Left cardiac atrium (tissue), 4 donors: ENCODE measurements at regions not wholly inside any gene's neighbourhood (a gene's known extent, or its start where the extent isn't known, plus 50 kb on each side); places are given as distances from the start of the nearest gene placed in this dataset.

Experiments used
- ATAC-seq, 2 donors: fragments of 200-7000 bp; cut with Tn5 transposase; one replicate each; pipeline ENCODE4 v1.9.1; 2020; ENCODE audit warnings: mild to moderate bottlenecking in 2 of 2, moderate library complexity in 2 of 2
- DNase-seq: peaks from one replicate; pipeline ENCODE4 v3.0.0-alpha.2; 2020
- intact Hi-C, 2 donors: fragments of 100-400 bp; cut with DNase I; formaldehyde crosslinking; loops; one replicate each; pipeline versions ENCODE4 v1.14.1 to v1.15.1; 2022 to 2023
- donor health status: DM: no; HTN: yes; CAD: no.
- donor health status: DM: no; HTN: yes; CAD: no; lungs with severe emphysema.
- donor health status: DM: yes; HTN: yes; CAD: no.
- donor health status: Dilated cardiomyopathy.

GRCh38 chr6:91462241-91462640 lies 875.4 kb upstream of the MAP3K7 start:
- no peak for ATAC-seq
- intact Hi-C loops, result no loop called here

GRCh38 chr6:91453224-91453878 lies 866.5 kb upstream of the MAP3K7 start:
- DNase-seq (no peak), ATAC-seq (no peak)
- intact Hi-C loops, result no loop called here

More at GRCh38 chr6:91462241-91462640, 875.4 kb upstream of the MAP3K7 start:
- no peak for DNase-seq

GRCh38 chr6:91449539-91449938 lies 862.7 kb upstream of the MAP3K7 start:
- DNase-seq (no peak), ATAC-seq (no peak)
- intact Hi-C loops, result no loop called here

DNA sequence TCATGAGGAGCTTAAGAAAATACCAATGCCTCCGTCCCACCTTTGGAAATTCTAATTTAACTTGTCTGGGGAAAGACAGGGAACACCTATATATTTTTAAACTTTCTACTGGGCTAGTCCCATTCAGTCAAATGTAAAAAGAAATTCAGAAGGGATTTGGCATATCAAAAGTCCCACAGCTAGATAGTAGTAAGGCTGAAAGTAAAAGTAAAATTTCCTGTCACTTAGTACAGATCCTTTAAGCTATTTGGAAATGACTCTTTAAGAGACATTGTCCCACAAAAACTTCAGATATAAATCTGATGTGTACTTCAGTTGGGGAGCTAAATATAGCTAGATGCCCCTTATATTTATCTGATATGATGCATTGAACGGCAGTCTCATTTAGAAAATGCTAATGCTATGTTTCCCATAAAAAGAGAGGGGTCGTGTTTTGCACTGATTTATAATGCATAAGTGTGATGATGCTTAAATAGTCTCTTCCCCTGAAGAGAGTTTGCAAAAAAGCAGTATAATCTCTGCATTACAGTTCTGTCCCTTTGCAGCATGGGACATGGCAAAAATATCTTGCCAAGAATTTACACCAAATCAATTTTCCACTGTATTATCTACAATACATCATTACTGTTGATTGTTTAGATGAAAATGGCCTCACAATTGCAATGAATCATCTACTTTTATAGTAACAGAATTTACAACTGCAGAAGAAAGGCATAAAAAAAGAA lies 860.8 kb upstream of the MAP3K7 start:
- intact Hi-C loops, result no loop called here
- DNase-seq (no peak), ATAC-seq (no peak)

GRCh38 chr6:91447081-91447480 lies 860.2 kb upstream of the MAP3K7 start:
- ATAC-seq (no peak), DNase-seq (no peak)
- intact Hi-C loops, result no loop called here

DNA sequence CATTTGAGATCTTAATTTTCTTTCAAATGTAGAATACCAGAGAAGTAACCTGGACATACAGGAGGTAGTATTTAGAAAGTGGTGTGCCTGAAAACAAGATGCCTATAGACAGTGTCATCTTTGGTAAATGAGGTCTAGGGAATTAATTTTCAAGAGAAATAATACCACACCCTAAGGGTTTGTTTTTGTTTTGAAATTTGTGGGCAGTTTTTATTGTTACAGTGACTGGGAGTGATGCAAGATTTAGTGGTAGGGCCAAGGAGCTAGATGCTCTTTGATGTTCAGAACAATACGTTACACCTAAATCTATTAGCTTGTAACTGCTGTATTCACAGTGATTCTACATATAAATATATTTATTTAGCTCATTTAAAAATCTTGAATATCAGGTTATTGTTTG lies 856.5 kb upstream of the MAP3K7 start:
- DNase-seq, result no peak
- intact Hi-C loops, result no loop called here
- no peak for ATAC-seq

GRCh38 chr6:91442342-91442741 lies 855.5 kb upstream of the MAP3K7 start:
- ATAC-seq, result no peak
- no peak for DNase-seq
- intact Hi-C loops, result no loop called here

DNA sequence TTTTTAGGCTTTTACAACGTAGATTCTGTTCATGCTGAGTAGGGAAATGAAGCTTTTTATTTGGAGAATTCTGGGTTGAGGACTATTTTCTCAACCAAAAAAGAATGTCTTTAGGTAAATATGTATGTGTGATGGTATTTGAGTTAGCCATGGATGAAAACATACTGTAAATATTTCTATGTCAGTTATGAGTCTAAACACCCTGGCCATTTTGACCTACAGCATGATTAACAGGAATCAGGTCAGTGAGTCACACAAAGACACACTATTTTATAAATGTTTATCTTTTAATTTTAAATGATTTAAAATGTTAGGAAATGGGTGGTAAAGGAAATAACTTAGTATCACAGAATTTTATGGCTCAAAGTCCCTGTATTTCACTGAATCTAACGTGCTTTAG lies 851.7 kb upstream of the MAP3K7 start:
- intact Hi-C loops, result no loop called here
- no peak for DNase-seq
- ATAC-seq, result no peak

- ATAC-seq, result no peak
- intact Hi-C loops, result no loop called here
- DNase-seq, result no peak
Observed at GRCh38 chr6:91437315-91437729, 850.5 kb upstream of the MAP3K7 start.

- DNase-seq (no peak), ATAC-seq (no peak)
- intact Hi-C loops, result no loop called here
Observed at GRCh38 chr6:91436448-91436847, 849.6 kb upstream of the MAP3K7 start.

DNA sequence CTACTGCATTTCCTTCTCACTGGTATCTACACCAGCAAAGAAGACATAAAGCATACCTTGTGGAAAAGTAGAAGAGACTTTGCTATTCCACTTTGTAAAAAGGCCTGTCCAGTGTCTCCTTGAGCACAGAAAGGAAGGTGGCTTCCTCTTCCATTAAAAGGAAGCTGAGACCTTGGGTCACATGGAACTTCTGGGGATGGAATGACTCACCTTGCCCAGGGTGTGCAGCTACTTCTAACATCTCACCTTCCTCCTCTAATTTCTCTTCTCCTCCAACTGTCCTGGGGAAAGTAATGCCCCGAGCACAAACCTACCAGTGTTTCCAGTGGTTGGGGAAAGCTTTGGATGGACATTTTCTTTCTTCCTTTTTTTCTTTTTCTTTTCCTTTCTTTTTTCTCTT lies 848.8 kb upstream of the MAP3K7 start:
- ATAC-seq (no peak), DNase-seq (no peak)
- intact Hi-C loops, result no loop called here

GRCh38 chr6:91434576-91434975 lies 847.7 kb upstream of the MAP3K7 start:
- ATAC-seq (no peak), DNase-seq (no peak)
- intact Hi-C loops, result no loop called here

- ATAC-seq (no peak), DNase-seq (no peak)
- intact Hi-C loops, result no loop called here
Observed at GRCh38 chr6:91433660-91434534, 847.0 kb upstream of the MAP3K7 start.

DNA sequence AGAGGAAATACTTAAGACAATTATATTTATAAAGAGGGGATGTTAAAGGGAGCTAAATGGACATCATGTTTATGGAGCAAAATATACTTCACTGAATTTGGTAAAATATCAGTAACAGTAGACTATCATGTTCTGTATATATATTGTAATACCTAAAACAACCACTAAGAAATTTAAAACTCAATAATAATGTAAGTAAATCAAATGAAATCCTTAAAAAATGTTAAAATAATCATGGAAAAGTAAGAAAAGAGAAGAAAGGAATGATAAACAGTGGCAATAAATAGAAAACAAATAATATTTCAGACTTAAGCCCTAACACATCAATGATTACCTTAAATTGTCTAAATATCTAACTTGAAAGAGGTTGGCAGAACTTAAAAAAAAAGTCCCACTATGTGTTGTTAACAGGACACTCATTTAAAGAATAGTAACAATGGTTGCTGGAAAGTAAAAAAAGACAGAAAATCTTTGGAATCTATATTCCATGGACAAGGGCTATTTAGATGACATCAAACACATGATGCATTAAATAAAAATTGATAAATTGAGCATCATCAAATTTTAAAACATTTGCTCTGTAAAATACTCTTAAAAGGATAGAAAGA lies 842.2 kb upstream of the MAP3K7 start:
- no peak for DNase-seq
- intact Hi-C loops, result no loop called here
- ATAC-seq, result no peak

- DNase-seq (no peak), ATAC-seq (no peak)
- intact Hi-C loops, result no loop called here
Observed at GRCh38 chr6:91428296-91428695, 841.4 kb upstream of the MAP3K7 start.

GRCh38 chr6:91420243-91420642 lies 833.4 kb upstream of the MAP3K7 start:
- intact Hi-C loops, result no loop called here
- no peak for ATAC-seq
- no peak for DNase-seq

GRCh38 chr6:91415031-91415605 lies 828.2 kb upstream of the MAP3K7 start:
- intact Hi-C loops, result no loop called here
- DNase-seq (no peak), ATAC-seq (no peak)

DNA sequence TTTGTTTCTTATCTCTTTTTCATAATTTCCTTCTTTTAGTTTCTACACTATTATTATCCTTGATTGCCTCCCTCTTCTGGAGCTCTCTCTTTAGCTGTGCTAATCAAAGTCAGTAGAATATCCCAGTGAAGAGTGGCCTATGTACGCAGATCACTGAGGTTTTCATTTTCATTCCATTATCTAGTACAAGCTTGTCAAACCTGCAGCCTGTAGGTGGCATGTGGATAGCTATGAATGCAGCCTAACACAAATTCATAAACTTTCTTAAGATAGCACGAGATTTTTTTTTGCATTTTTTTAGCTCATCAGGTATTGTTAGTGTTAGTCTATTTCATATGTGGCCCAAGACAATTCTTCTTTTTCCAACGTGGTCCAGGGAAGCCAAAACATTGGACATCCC lies 825.7 kb upstream of the MAP3K7 start:
- DNase-seq, result no peak
- no peak for ATAC-seq
- intact Hi-C loops, result no loop called here

- no peak for ATAC-seq
Observed at GRCh38 chr6:91407706-91408105, 820.8 kb upstream of the MAP3K7 start.

GRCh38 chr6:91392951-91393350 lies 806.1 kb upstream of the MAP3K7 start:
- intact Hi-C loops, result no loop called here
- no peak for ATAC-seq

More at GRCh38 chr6:91407706-91408105, 820.8 kb upstream of the MAP3K7 start:
- no peak for DNase-seq
- intact Hi-C loops, result no loop called here

More at GRCh38 chr6:91392951-91393350, 806.1 kb upstream of the MAP3K7 start:
- DNase-seq, result no peak
